Upper lobe of left lung (tissue), 6 donors: ENCODE measurements at regions not wholly inside any gene's neighbourhood (a gene's known extent, or its start where the extent isn't known, plus 50 kb on each side); places are given as distances from the start of the nearest gene placed in this dataset.
A peak's percentile ranks its signal among the peaks of the same experiment; 100 is the strongest.

Experiments used
- ATAC-seq, 2 donors: fragments of 200-7000 bp; cut with Tn5 transposase; one replicate each; pipeline ENCODE4 v1.9.1; 2022; ENCODE audit warnings: mild to moderate bottlenecking in 2 of 2, moderate library complexity in 2 of 2; ENCODE audit not compliant: low FRiP score in 2 of 2
- DNase-seq, 2 donors: peaks; one replicate each; pipeline ENCODE4 v3.0.0-alpha.2; 2019 to 2020
- H3K27ac ChIP-seq, 4 donors: fragments of 200-600 bp; sonication (generic); one replicate each; pipeline ENCODE4 v1.5.1; 2016 to 2019
- H3K27me3 ChIP-seq, 4 donors: fragments of 200-600 bp; sonication (generic); one replicate each; pipeline ENCODE4 v1.5.1; 2017 to 2019
- H3K36me3 ChIP-seq, 4 donors: fragments of 200-600 bp; sonication (generic); one replicate each; pipeline ENCODE4 v1.5.1; 2016 to 2019
- H3K4me1 ChIP-seq, 4 donors: fragments of 200-600 bp; sonication (generic); one replicate each; pipeline ENCODE4 v1.5.1; 2018 to 2019
- H3K4me3 ChIP-seq, 4 donors: fragments of 200-600 bp; sonication (generic); one replicate each; pipeline ENCODE4 v1.5.1; 2017 to 2019; ENCODE audit warnings: mild to moderate bottlenecking in 2 of 4, moderate library complexity in 1 of 4
- H3K9me3 ChIP-seq, 4 donors: fragments of 200-600 bp; sonication (generic); one replicate each; pipeline ENCODE4 v1.5.1; 2018 to 2019
- EP300 ChIP-seq, 4 donors: sonication (generic); formaldehyde crosslinking; IDR thresholded peaks; one replicate each; pipeline ENCODE4 v1.5.1; 2017; ENCODE audit warnings: antibody characterized with exemption in 4 of 4, control low read depth in 2 of 4
- POLR2A ChIP-seq, 4 donors: fragments of 450-650 bp; IDR thresholded peaks; one replicate each; pipeline ENCODE4 v1.5.1; 2016 to 2017; ENCODE audit warnings: antibody characterized with exemption in 4 of 4, mild to moderate bottlenecking in 2 of 4
- POLR2AphosphoS5 ChIP-seq, 2 donors: sonication (generic); formaldehyde crosslinking; IDR thresholded peaks; one replicate each; pipeline ENCODE4 v1.5.1; 2017; ENCODE audit warnings: antibody characterized with exemption in 2 of 2
- WGBS, 2 donors: methylation state at CpG; one replicate each; pipeline ENCODE4 v1.1.5; 2017 to 2018; 5-methylcytosine and 5-hydroxymethylcytosine counted together
- TF ChIP-seq, protein P1 (sequence below), 6 experiments: fragments of 450-650 bp in 4 of 6; fragments of 200-600 bp in 2 of 6; sonication (generic) in 2 of 6; IDR thresholded peaks; one replicate each; pipeline ENCODE4 v1.5.1; 2016 to 2019; ENCODE audit warnings: antibody characterized with exemption in 6 of 6
- donor health status: DM: no; HTN: no; CAD: no; lungs with moderate emphysema.
- donor health status: DM: no; HTN: yes; CAD: no; lungs with severe emphysema.

DNA sequence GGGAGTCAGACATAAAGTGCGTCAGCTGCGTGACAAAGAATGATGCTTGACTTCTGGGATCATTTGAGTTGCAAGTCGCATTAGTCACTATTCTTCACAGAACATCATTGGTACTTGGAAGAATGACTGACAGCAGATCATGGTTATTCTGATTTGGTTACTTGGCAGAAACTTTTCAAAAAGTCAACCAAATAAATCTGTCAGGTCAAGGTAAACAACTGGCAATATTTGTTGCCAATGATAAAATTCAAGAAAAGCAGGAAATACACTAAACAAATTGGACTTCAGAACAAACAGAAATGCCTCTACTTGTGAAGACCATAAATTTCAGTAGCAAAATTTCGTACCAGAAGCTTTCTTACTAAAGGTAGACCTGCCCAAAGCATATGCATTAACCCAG lies 221.6 kb downstream of the TFAP2A start:
- Histone ChIP-seq H3K9me3 (no peaks in the 10 kb centered on the region), H3K27ac (no peak overlapping the region), H3K36me3 (no peaks in the 10 kb centered on the region), H3K4me1 (no peaks in the 10 kb centered on the region), H3K4me3 (no peak overlapping the region), H3K27me3 (no peaks in the 10 kb centered on the region)
- ATAC-seq (no peak), DNase-seq (no peak)
- no peak for TF ChIP-seq EP300 (IDR thresholded peaks at IDR 0.05)
- TF ChIP-seq POLR2AphosphoS5 (IDR thresholded peaks at IDR 0.05), result no peak
- WGBS, 2 donors, result 84 to 88% methylated on average over 4 of the region's 4 CpGs

DNA sequence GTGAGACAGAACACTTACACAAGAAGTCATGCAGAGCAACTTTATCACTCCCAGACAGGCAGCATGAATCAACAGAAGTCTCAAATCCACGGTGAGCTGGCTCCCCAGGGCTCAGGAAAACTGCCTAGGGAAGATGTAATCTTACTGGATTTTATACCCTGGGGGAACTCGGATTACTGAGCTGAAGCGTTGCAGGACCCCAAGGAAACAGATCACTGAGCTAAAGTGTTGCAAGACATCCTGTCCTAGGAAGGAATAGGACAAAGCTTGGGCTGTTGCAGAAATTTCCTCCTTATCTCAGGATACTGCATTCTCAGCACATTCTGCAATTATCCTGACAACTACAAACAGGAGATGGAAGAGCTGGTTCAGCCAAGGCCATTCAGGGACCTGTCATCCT lies 224.8 kb downstream of the TFAP2A start:
- WGBS, 2 donors, result 10 to 40% methylated on average over 2 to 3 of the region's 3 CpGs
- H3K9me3 ChIP-seq, result no peaks in the 10 kb centered on the region
- H3K4me1 ChIP-seq, result no peaks in the 10 kb centered on the region
- no peak overlapping the region for H3K4me3 ChIP-seq
- TF ChIP-seq, protein P1, sequence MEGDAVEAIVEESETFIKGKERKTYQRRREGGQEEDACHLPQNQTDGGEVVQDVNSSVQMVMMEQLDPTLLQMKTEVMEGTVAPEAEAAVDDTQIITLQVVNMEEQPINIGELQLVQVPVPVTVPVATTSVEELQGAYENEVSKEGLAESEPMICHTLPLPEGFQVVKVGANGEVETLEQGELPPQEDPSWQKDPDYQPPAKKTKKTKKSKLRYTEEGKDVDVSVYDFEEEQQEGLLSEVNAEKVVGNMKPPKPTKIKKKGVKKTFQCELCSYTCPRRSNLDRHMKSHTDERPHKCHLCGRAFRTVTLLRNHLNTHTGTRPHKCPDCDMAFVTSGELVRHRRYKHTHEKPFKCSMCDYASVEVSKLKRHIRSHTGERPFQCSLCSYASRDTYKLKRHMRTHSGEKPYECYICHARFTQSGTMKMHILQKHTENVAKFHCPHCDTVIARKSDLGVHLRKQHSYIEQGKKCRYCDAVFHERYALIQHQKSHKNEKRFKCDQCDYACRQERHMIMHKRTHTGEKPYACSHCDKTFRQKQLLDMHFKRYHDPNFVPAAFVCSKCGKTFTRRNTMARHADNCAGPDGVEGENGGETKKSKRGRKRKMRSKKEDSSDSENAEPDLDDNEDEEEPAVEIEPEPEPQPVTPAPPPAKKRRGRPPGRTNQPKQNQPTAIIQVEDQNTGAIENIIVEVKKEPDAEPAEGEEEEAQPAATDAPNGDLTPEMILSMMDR (IDR thresholded peaks at IDR 0.05), result no peak
- TF ChIP-seq EP300 (IDR thresholded peaks at IDR 0.05), result no peak
- TF ChIP-seq POLR2AphosphoS5 (IDR thresholded peaks at IDR 0.05), result no peak
- no peak for TF ChIP-seq POLR2A (IDR thresholded peaks at IDR 0.05)
- no peak for DNase-seq
- no peak overlapping the region for H3K27ac ChIP-seq
- no peaks in the 10 kb centered on the region for H3K36me3 ChIP-seq
- no peaks in the 10 kb centered on the region for H3K27me3 ChIP-seq
- no peak for ATAC-seq

DNA sequence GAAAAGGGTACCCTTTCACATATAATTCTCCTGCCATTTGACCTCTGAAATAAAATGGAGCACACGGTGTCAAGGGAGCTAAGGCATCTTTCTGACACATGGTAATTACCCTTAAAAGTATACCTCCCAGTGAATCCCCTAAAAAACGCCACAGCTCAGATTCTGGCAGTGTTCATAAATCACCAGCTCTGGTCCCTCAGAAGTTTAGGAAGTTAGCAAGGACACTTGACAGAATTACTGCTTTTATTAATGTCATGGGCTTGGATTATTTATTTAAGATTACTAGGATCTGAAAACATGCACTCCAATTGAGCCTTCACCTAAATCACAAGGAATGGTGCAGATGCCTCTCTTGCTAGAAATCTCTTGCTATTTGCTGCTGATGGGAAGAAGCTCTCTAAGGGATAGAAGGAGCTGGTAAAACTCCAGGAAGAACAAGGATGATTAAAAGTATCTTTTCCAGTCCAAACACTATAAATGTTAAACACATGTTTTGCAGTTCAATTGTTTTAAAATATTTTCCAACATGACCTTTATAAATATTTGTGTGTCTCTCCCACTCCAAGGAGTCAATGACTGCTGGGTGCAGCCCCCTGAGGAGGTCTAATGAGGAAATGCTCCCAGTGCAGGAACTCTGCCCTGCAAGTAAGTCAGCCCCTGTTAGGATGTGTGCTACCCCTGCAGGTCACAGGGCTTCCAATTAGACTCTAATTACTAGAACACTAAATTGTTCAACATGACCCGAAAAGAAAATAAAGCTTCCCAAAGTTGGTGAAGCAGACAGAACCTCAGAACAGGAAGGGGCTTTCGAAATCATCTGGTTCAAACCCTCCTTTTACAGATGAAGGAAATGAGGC lies 230.3 kb downstream of the TFAP2A start:
- 19 to 45% methylated on average over 4 of the region's 4 CpGs for WGBS, 2 donors
- Histone ChIP-seq H3K27ac (no peak overlapping the region), H3K27me3 (no peaks in the 10 kb centered on the region), H3K4me3 (no peak overlapping the region), H3K4me1 (no peaks in the 10 kb centered on the region), H3K36me3 (no peaks in the 10 kb centered on the region), H3K9me3 (no peaks in the 10 kb centered on the region)
- no peak for ATAC-seq
- TF ChIP-seq POLR2AphosphoS5 (IDR thresholded peaks at IDR 0.05) (no peak), EP300 (IDR thresholded peaks at IDR 0.05) (no peak), POLR2A (IDR thresholded peaks at IDR 0.05) (no peak)
- TF ChIP-seq, protein P1 (IDR thresholded peaks at IDR 0.05), result no peak
- DNase-seq, result no peak

DNA sequence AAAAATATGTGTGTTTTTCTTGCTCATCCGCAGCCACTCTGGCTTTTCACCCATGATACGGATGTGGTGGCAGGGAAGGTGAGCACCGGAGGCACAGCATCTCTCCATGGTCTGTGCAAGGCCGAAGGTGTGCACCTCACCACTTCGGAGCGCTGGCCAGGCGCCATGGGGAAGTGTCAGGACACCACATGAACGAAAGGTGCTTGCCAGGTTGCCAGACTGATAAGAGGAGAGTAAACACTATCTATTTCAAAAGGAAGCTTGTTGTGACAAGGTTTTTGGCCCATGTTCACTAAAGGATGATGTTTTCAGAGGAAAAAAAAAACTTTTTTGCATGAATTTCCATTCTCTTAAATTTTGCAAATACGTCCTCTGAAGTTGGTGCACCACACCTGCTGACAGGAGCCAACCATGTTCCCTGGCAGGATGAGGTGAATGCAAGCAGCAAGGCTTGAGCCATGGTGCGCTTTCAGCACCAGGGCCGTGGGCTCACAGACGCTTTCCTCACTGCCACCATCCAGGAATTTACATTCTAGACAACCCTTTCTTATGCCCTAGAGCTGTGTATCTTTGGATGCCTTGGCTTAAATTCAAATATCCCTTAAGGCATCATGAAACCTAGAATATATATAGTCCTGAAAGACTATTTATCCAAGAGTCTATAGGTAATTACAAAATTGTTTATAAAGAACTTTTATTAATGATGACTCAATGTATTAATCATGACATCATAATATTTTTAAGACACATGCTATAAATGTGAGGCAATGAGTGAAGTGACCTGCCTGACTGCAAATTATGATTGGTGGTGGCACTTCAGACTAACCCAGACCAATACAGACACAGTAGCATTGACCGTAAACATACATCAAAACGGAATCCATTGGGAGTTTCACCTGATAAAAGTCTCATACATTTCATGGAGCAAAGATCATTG lies 234.5 kb downstream of the TFAP2A start:
- ATAC-seq, result no peak
- no peak overlapping the region for H3K27ac ChIP-seq
- H3K9me3 ChIP-seq, result no peaks in the 10 kb centered on the region
- TF ChIP-seq POLR2AphosphoS5 (IDR thresholded peaks at IDR 0.05) (no peak), EP300 (IDR thresholded peaks at IDR 0.05) (no peak), POLR2A (IDR thresholded peaks at IDR 0.05) (no peak)
- TF ChIP-seq, protein P1 (IDR thresholded peaks at IDR 0.05), result no peak
- WGBS, 2 donors, result 82% methylated on average over 14 of the region's 14 CpGs
- no peaks in the 10 kb centered on the region for H3K4me1 ChIP-seq
- DNase-seq, result peak in 1 of 2 donors; percentile 41
- H3K4me3 ChIP-seq, result no peak overlapping the region
- H3K27me3 ChIP-seq, result no peaks in the 10 kb centered on the region
- H3K36me3 ChIP-seq, result no peaks in the 10 kb centered on the region

DNA sequence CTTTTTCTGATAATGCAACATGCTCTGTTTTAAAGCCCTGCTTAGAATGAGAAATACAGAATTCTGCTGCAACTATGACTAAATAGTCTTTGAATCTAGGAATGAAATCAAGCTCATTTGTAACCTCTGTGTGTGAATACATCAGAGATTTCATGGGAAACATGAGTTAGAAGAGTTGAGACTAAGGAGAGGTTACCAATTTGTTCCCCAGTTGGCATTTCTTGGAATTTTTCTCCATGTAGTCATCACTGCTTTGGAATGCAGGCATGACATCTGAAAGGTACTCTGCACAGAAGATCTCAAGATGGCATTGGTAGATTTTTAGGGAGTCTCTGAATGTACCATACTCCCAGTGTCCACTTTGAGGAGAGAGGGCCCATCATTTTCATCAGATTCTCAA lies 237.2 kb downstream of the TFAP2A start:
- Histone ChIP-seq H3K27me3 (no peaks in the 10 kb centered on the region), H3K9me3 (no peaks in the 10 kb centered on the region), H3K36me3 (no peaks in the 10 kb centered on the region), H3K4me3 (no peak overlapping the region), H3K4me1 (no peaks in the 10 kb centered on the region), H3K27ac (no peak overlapping the region)
- DNase-seq (no peak), ATAC-seq (no peak)
- TF ChIP-seq POLR2AphosphoS5 (IDR thresholded peaks at IDR 0.05) (no peak), POLR2A (IDR thresholded peaks at IDR 0.05) (no peak), EP300 (IDR thresholded peaks at IDR 0.05) (no peak)
